GM13976 (cell line): ENCODE measurements at regions not wholly inside any gene's neighbourhood (a gene's known extent, or its start where the extent isn't known, plus 50 kb on each side); places are given as distances from the start of the nearest gene placed in this dataset.

Source experiments
- DNase-seq: peaks from one replicate; pipeline ENCODE4 v3.0.0; 2012; ENCODE audit warnings: low spot score
- CTCF ChIP-seq: IDR thresholded peaks from 2 replicates; pipeline ENCODE4 v1.5.1; 2012; ENCODE audit warnings: borderline replicate concordance, mild to moderate bottlenecking; ENCODE audit not compliant: insufficient read depth; ENCODE audit errors: extremely low read depth, missing control alignments, control extremely low read depth
- in situ Hi-C: fragments of 300-500 bp; cut with MboI; formaldehyde crosslinking; loops from one replicate; pipeline ENCODE4 v1.12.0; 2022; ENCODE audit warnings: low sequenced_read_pairs, mixed read lengths, inconsistent platforms; ENCODE audit not compliant: unreplicated experiment

DNA sequence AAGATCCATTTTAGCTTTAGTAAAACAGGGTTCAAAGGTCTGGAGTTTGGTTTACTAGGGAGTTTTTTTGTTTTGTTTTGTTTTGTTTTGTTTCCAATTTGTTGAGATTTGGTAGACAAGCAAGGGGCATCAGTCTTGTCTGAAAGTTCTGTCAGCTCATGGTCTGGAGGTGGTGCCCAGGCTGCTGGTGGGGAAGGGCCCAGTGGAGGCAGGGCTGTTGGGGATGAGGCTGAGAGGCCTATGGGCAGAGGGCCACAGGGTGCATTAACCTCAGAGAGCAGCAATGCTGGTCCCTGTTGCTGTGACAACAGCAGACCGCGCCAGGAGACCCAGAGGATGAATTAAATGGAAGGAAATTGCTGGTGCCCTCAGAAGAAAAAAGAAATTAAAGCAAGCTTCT, 174.5 kb downstream of the FGF1 start:
- in situ Hi-C loops: no loop called here
- DNase-seq: no peak
- TF ChIP-seq CTCF: no peak

- no peak for DNase-seq
- no peak for TF ChIP-seq CTCF
- in situ Hi-C loops: no loop called here
Measured at GRCh38 chr5:142509026-142509425, 176.9 kb downstream of the FGF1 start.

DNA sequence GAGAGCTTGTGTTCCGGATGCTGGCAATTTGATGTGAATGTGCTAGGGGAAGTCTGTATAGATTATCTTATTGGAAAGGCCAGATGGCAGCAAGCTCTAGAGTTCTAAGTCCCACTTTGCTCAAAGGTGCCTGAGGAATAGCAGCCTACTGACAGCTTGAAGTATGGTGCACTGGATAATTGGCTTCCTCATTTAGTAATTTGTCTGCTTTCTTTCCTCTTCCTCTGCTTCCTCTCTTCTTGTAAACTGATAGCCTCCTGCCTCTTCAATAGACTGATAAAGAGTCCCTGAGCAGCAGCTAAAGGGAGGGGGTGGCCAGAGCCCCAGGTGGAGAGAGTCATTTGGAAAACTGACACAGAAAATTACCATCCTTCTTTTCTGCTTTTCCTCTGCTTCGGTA, 177.3 kb downstream of the FGF1 start:
- in situ Hi-C loops: no loop called here
- no peak for DNase-seq
- TF ChIP-seq CTCF: no peak

GRCh38 chr5:142507531-142508372, 178.1 kb downstream of the FGF1 start:
- in situ Hi-C loops: no loop called here
- TF ChIP-seq CTCF: no peak
- DNase-seq: no peak

GRCh38 chr5:142506756-142507155, 179.1 kb downstream of the FGF1 start:
- in situ Hi-C loops: no loop called here
- TF ChIP-seq CTCF: no peak
- DNase-seq: no peak

GRCh38 chr5:142506046-142506445, 179.8 kb downstream of the FGF1 start:
- no peak for DNase-seq
- in situ Hi-C loops: no loop called here
- TF ChIP-seq CTCF: no peak

GRCh38 chr5:142501890-142502289, 177.1 kb upstream of the SPRY4 start:
- no peak for DNase-seq
- in situ Hi-C loops: no loop called here
- no peak for TF ChIP-seq CTCF
